ENCODE measurements at regions not wholly inside any gene's neighbourhood (a gene's known extent, or its start where the extent isn't known, plus 50 kb on each side); places are given as distances from the start of the nearest gene placed in this dataset.

GRCh38 chr17:34009912-34010311 lies 245.2 kb upstream of the CCL2 start:
- TF ChIP-seq BACH2 (CRISPR knock-in tag; IDR thresholded peaks at IDR 0.05; ENCODE audit: borderline replicate concordance): no peak
- TF ChIP-seq GLIS3 (CRISPR knock-in tag; IDR thresholded peaks at IDR 0.05): no peak
- TF ChIP-seq ARNTL (CRISPR knock-in tag; IDR thresholded peaks at IDR 0.05; ENCODE audit: borderline replicate concordance, low read depth): no peak
- no peak for TF ChIP-seq PATZ1 (CRISPR knock-in tag; IDR thresholded peaks at IDR 0.05; ENCODE audit: borderline replicate concordance)
- no peak for TF ChIP-seq PPARA (CRISPR knock-in tag; IDR thresholded peaks at IDR 0.05; ENCODE audit: borderline replicate concordance)
